Tibial nerve (tissue), 4 donors: ENCODE measurements at regions not wholly inside any gene's neighbourhood (a gene's known extent, or its start where the extent isn't known, plus 50 kb on each side); places are given as distances from the start of the nearest gene placed in this dataset.

Source experiments
- DNase-seq, 2 donors: peaks; one replicate each; pipeline ENCODE4 v3.0.0-alpha.2; 2019; ENCODE audit warnings: low spot score in 2 of 2
- H3K27ac ChIP-seq, 4 donors: fragments of 200-600 bp; sonication (generic) in 3 of 4; one replicate each; pipeline ENCODE4 v1.5.1; 2017 to 2019; ENCODE audit warnings: mild to moderate bottlenecking in 1 of 4
- H3K27me3 ChIP-seq, 2 donors: fragments of 200-600 bp; sonication (generic) in 1 of 2; one replicate each; pipeline versions ENCODE4 v1.5.1 to v1.6.0; 2017 to 2019
- H3K36me3 ChIP-seq, 3 donors: fragments of 200-600 bp; sonication (generic); one replicate each; pipeline ENCODE4 v1.5.1; 2018 to 2019
- H3K4me1 ChIP-seq, 4 donors: fragments of 200-600 bp; sonication (generic) in 3 of 4; one replicate each; pipeline ENCODE4 v1.5.1; 2017 to 2019
- H3K4me3 ChIP-seq, 4 donors: fragments of 200-600 bp; sonication (generic) in 3 of 4; one replicate each; pipeline ENCODE4 v1.5.1; 2017 to 2019; ENCODE audit warnings: mild to moderate bottlenecking in 1 of 4, moderate library complexity in 1 of 4
- H3K9me3 ChIP-seq, 4 donors: fragments of 200-600 bp; sonication (generic) in 3 of 4; one replicate each; pipeline ENCODE4 v1.5.1; 2017 to 2019
- CTCF ChIP-seq, 5 experiments: fragments of 200-600 bp in 3 of 5; fragments of 450-650 bp in 2 of 5; sonication (generic) in 3 of 5; IDR thresholded peaks; one replicate each; pipeline ENCODE4 v1.5.1; 2016 to 2019; ENCODE audit warnings: antibody characterized with exemption in 5 of 5, mild to moderate bottlenecking in 3 of 5, moderate library complexity in 2 of 5
- EP300 ChIP-seq, 2 donors: sonication (generic); formaldehyde crosslinking; IDR thresholded peaks; one replicate each; pipeline ENCODE4 v1.6.1; 2017; ENCODE audit warnings: antibody characterized with exemption in 2 of 2, mild to moderate bottlenecking in 1 of 2
- POLR2A ChIP-seq, 2 donors: fragments of 450-650 bp; IDR thresholded peaks; one replicate each; pipeline ENCODE4 v1.6.1; 2017; ENCODE audit warnings: antibody characterized with exemption in 2 of 2, mild to moderate bottlenecking in 2 of 2, moderate library complexity in 2 of 2
- WGBS, 2 donors: methylation state at CpG; one replicate each; pipeline ENCODE4 v1.1.5; 2018; 5-methylcytosine and 5-hydroxymethylcytosine counted together

GRCh38 chr1:4984841-4985240, 330.4 kb downstream of the AJAP1 start:
- no peaks in the 10 kb centered on the region for H3K27me3 ChIP-seq
- H3K4me1 ChIP-seq = no peaks in the 10 kb centered on the region

GRCh38 chr1:4980211-4980610, 325.8 kb downstream of the AJAP1 start:
- Histone ChIP-seq H3K4me3 (no peak overlapping the region), H3K27me3 (no peaks in the 10 kb centered on the region), H3K4me1 (no peaks in the 10 kb centered on the region), H3K9me3 (peaks cover 0 to 17% (median 0%) of the 10 kb centered on the region in 4 donors), H3K27ac (no peak overlapping the region), H3K36me3 (no peaks in the 10 kb centered on the region)
- no peak for TF ChIP-seq CTCF (IDR thresholded peaks at IDR 0.05)
- TF ChIP-seq POLR2A (IDR thresholded peaks at IDR 0.05) = no peak
- TF ChIP-seq EP300 (IDR thresholded peaks at IDR 0.05) = no peak
- WGBS, 2 donors = 88% methylated on average over 6 of the region's 6 CpGs
- no peak for DNase-seq

More at GRCh38 chr1:4984841-4985240, 330.4 kb downstream of the AJAP1 start:
- Histone ChIP-seq H3K27ac (no peak overlapping the region), H3K9me3 (peaks cover 0 to 17% (median 0%) of the 10 kb centered on the region in 4 donors), H3K36me3 (no peaks in the 10 kb centered on the region), H3K4me3 (no peak overlapping the region)
- no peak for DNase-seq
- WGBS, 2 donors = 86 to 87% methylated on average over 18 of the region's 18 CpGs
- no peak for TF ChIP-seq CTCF (IDR thresholded peaks at IDR 0.05)
- TF ChIP-seq EP300 (IDR thresholded peaks at IDR 0.05) = no peak
- TF ChIP-seq POLR2A (IDR thresholded peaks at IDR 0.05) = no peak

- H3K9me3 ChIP-seq = peaks cover 0 to 6% (median 0%) of the 10 kb centered on the region in 4 donors
- no peaks in the 10 kb centered on the region for H3K4me1 ChIP-seq
- no peak for TF ChIP-seq POLR2A (IDR thresholded peaks at IDR 0.05)
- WGBS, 2 donors = 19 to 28% methylated on average over 18 to 19 of the region's 19 CpGs
- no peaks in the 10 kb centered on the region for H3K27me3 ChIP-seq
- no peaks in the 10 kb centered on the region for H3K36me3 ChIP-seq
- H3K4me3 ChIP-seq = no peak overlapping the region
- DNase-seq = no peak
- no peak overlapping the region for H3K27ac ChIP-seq
Observed at GRCh38 chr1:4978660-4979390, 324.4 kb downstream of the AJAP1 start.

DNA sequence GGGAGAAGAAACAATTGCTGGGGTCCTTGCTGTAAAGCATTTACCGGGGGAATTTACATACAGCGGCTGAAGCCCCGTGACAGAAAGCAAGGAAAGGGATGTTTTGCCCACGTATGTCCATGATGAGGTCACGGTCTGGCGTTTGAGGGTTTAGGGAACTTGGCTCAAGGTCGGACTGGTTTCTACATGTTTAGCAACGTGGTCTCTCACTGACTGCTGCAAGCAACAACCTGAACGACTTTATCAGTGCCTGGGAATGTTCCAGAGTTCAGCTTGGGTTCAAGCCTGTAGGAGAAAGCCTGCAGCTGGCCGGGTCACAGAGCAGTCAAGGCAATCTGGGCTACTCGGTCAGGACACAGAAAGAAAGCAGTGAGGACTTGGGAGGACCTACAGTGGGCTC, 323.3 kb downstream of the AJAP1 start:
- Histone ChIP-seq H3K9me3 (no peaks in the 10 kb centered on the region), H3K4me3 (no peak overlapping the region), H3K27ac (no peak overlapping the region), H3K4me1 (no peaks in the 10 kb centered on the region), H3K27me3 (no peaks in the 10 kb centered on the region), H3K36me3 (no peaks in the 10 kb centered on the region)
- TF ChIP-seq CTCF (IDR thresholded peaks at IDR 0.05) (no peak), EP300 (IDR thresholded peaks at IDR 0.05) (no peak), POLR2A (IDR thresholded peaks at IDR 0.05) (no peak)
- WGBS, 2 donors = 38 to 47% methylated on average over 10 to 11 of the region's 11 CpGs
- no peak for DNase-seq

DNA sequence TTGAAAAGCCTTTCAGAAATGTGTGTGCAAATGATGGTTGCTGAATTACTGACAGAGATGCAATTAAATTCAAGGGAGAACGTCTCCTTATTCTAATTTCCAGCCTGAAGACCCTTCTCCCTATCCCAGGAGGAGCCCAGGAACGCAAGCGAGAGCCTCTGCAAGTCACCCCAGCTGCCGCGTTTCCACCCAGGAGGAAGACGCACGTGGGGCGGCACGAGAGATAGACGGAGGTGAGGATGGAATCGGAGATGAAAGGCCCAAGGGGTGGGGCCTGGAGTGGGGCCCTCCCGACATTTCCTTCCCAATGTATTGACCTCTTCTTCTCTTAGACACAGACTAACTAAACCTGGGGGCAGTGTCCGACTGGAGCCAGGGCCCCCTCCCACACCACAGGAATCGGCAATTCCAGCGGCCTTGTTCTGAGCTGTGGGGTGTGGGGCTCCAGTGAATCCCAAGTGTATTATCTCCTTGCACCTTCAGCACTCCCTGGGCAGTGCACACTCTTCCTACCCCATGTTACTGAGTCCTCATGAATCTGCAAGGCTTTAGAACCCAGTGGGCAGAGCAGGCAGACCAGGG, 322.5 kb downstream of the AJAP1 start:
- no peaks in the 10 kb centered on the region for H3K36me3 ChIP-seq
- H3K9me3 ChIP-seq = no peaks in the 10 kb centered on the region
- no peak for DNase-seq
- 86 to 88% methylated on average over 15 of the region's 15 CpGs for WGBS, 2 donors
- no peak overlapping the region for H3K27ac ChIP-seq
- no peak overlapping the region for H3K4me3 ChIP-seq
- H3K27me3 ChIP-seq = no peaks in the 10 kb centered on the region
- no peak for TF ChIP-seq EP300 (IDR thresholded peaks at IDR 0.05)
- TF ChIP-seq POLR2A (IDR thresholded peaks at IDR 0.05) = no peak
- TF ChIP-seq CTCF (IDR thresholded peaks at IDR 0.05) = no peak
- no peaks in the 10 kb centered on the region for H3K4me1 ChIP-seq
